ENCODE measurements at regions not wholly inside any gene's neighbourhood (a gene's known extent, or its start where the extent isn't known, plus 50 kb on each side); places are given as distances from the start of the nearest gene placed in this dataset.

- ChIA-PET RAD21 (ENCODE audit: unreplicated experiment) (no interaction called here), SMC1A (ENCODE audit: uncharacterized antibody, unreplicated experiment) (no interaction called here), CTCF (no interaction called here), POLR2A (interaction anchor here (0.6 kb wide), 1 partner anchor 777 kb away, joined by 4 read pairs; no protein-coding TSS in a partner anchor)
- H4K20me1 ChIP-seq (ENCODE audit: control insufficient read depth, insufficient read depth), result no peaks in the 10 kb centered on the region
- ATAC-seq (no peak), FAIRE-seq (no peak), DNase-seq (ENCODE audit: low read depth, low spot score) (no peak)
- no peaks in the 10 kb centered on the region for H3K4me1 ChIP-seq (ENCODE audit: control insufficient read depth, insufficient read depth, low read length)
- H3K9me3 ChIP-seq (replicated peaks; ENCODE audit: control insufficient read depth, insufficient read depth, low read length), result no peaks in the 10 kb centered on the region
- H3K79me2 ChIP-seq (ENCODE audit: control insufficient read depth, insufficient read depth, low read length), result no peaks in the 10 kb centered on the region
- BruUV-seq (replicated peaks), result no TSS peak
- no peak overlapping the region for H3K27ac ChIP-seq (ENCODE audit: control insufficient read depth, insufficient read depth)
- no peak overlapping the region for H3K9ac ChIP-seq (ENCODE audit: control insufficient read depth, insufficient read depth, low read length)
- H3K36me3 ChIP-seq (ENCODE audit: control insufficient read depth in 2 of 2, insufficient read depth in 2 of 2, low read length in 1 of 2), result no peaks in the 10 kb centered on the region
- no peak overlapping the region for H2AFZ ChIP-seq (ENCODE audit: control insufficient read depth, low read depth, low read length)
- no peak overlapping the region for H3K4me2 ChIP-seq (ENCODE audit: control insufficient read depth, insufficient read depth)
- no peak overlapping the region for H3K4me3 ChIP-seq
- 29% methylated on average over 8 of the region's 8 CpGs for WGBS (ENCODE audit: insufficient coverage, insufficient replicate concordance, low lambda C conversion rate, missing lambda C conversion rate)
- intact Hi-C loops (cut with micrococcal nuclease; ENCODE audit: unreplicated experiment) (no loop called here), in situ Hi-C loops (cut with MboI) (no loop called here)
- no peak for TF ChIP-seq SREBF2 (IDR thresholded peaks at IDR 0.05; ENCODE audit: low read length)
- TF ChIP-seq STAT3 (IDR thresholded peaks at IDR 0.05; ENCODE audit: low read depth, low read length), result no peak
- no peak for TF ChIP-seq MYB (IDR thresholded peaks at IDR 0.05; ENCODE audit: borderline replicate concordance, low read depth, low read length)
- no peak for TF ChIP-seq TARDBP (IDR thresholded peaks at IDR 0.05; ENCODE audit: borderline replicate concordance)
- TF ChIP-seq ZNF687 (IDR thresholded peaks at IDR 0.05), result no peak
- no peak for TF ChIP-seq ZBTB11 (CRISPR knock-in tag; IDR thresholded peaks at IDR 0.05)
- no peak for TF ChIP-seq FOXK2 (IDR thresholded peaks at IDR 0.05)
- no peak for TF ChIP-seq SUPT20H (IDR thresholded peaks at IDR 0.05; ENCODE audit: borderline replicate concordance, control insufficient read depth, low read depth, low read length)
- no peak for TF ChIP-seq SMARCA5 (IDR thresholded peaks at IDR 0.05)
- no peak for TF ChIP-seq ZNF274 (IDR thresholded peaks at IDR 0.05; ENCODE audit: insufficient read depth, insufficient read length)
- TF ChIP-seq EP300 (IDR thresholded peaks at IDR 0.05; ENCODE audit: borderline replicate concordance in 1 of 2, control insufficient read depth in 1 of 2, low read depth in 2 of 2, low read length in 2 of 2), result no peak
- TF ChIP-seq YY1 (IDR thresholded peaks at IDR 0.05; ENCODE audit: low read depth, low read length), result no peak
- H3K27me3 ChIP-seq (replicated peaks in 1 of 2; ENCODE audit: control insufficient read depth in 2 of 2, insufficient read depth in 2 of 2, low read length in 1 of 2), result no peaks in the 10 kb centered on the region; a peak in 1 of 4 replicates
These were observed 52.2 kb upstream of the OSBPL11 start for GRCh38 chr3:125647318-125648014.

All from GM12878 (cell line).